Tibial nerve (tissue), 3 donors: ENCODE measurements at regions not wholly inside any gene's neighbourhood (a gene's known extent, or its start where the extent isn't known, plus 50 kb on each side); places are given as distances from the start of the nearest gene placed in this dataset.

Source experiments
- CTCF ChIP-seq, 5 experiments: fragments of 200-600 bp in 3 of 5; fragments of 450-650 bp in 2 of 5; sonication (generic) in 3 of 5; IDR thresholded peaks; one replicate each; pipeline ENCODE4 v1.5.1; 2016 to 2019; ENCODE audit warnings: antibody characterized with exemption in 5 of 5, mild to moderate bottlenecking in 3 of 5, moderate library complexity in 2 of 5
- POLR2A ChIP-seq, 2 donors: fragments of 450-650 bp; IDR thresholded peaks; one replicate each; pipeline ENCODE4 v1.6.1; 2017; ENCODE audit warnings: antibody characterized with exemption in 2 of 2, mild to moderate bottlenecking in 2 of 2, moderate library complexity in 2 of 2

GRCh38 chr15:95370291-95370690 is 960.2 kb upstream of the NR2F2 start:
- TF ChIP-seq CTCF (IDR thresholded peaks at IDR 0.05), result no peak
- TF ChIP-seq POLR2A (IDR thresholded peaks at IDR 0.05), result no peak
